MM.1S (cell line): ENCODE measurements at regions not wholly inside any gene's neighbourhood (a gene's known extent, or its start where the extent isn't known, plus 50 kb on each side); places are given as distances from the start of the nearest gene placed in this dataset.

Experiments used
- DNase-seq: peaks from one replicate; pipeline ENCODE4 v3.0.0-alpha.2; 2015
- H2AFZ ChIP-seq: fragments of 300-600 bp; sonication (generic); 2 replicates; pipeline ENCODE4 v1.6.0; 2016; ENCODE audit warnings: antibody characterized with exemption, low read length
- H3F3A ChIP-seq: fragments of 300-600 bp; sonication (generic); 2 replicates; pipeline ENCODE4 v1.6.1; 2016; ENCODE audit warnings: mild to moderate bottlenecking, antibody characterized with exemption, low read length, moderate library complexity, mixed read lengths; ENCODE audit not compliant: insufficient read depth
- H3K27ac ChIP-seq: fragments of 300-600 bp; sonication (generic); 2 replicates; pipeline ENCODE4 v1.5.1; 2016; ENCODE audit warnings: mild to moderate bottlenecking, low read length
- H3K27me3 ChIP-seq: fragments of 300-600 bp; sonication (generic); replicated peaks from 2 replicates; pipeline ENCODE4 v1.6.0; 2016; ENCODE audit warnings: low read length; ENCODE audit not compliant: insufficient read depth
- H3K36me3 ChIP-seq: fragments of 300-600 bp; sonication (generic); replicated peaks from 2 replicates; pipeline ENCODE4 v1.6.1; 2016; ENCODE audit warnings: mild to moderate bottlenecking, low read length, mixed read lengths; ENCODE audit not compliant: insufficient read depth
- H3K4me1 ChIP-seq: fragments of 300-600 bp; sonication (generic); 2 replicates; pipeline ENCODE4 v1.6.1; 2016; ENCODE audit warnings: low read length, mixed read lengths
- H3K4me2 ChIP-seq: fragments of 300-600 bp; sonication (generic); 2 replicates; pipeline ENCODE4 v1.6.0; 2016; ENCODE audit warnings: low read depth, low read length
- H3K4me3 ChIP-seq: fragments of 300-600 bp; sonication (generic); 2 replicates; pipeline ENCODE4 v1.5.1; 2016; ENCODE audit warnings: low read length, mixed read lengths
- H3K79me2 ChIP-seq: fragments of 300-600 bp; sonication (generic); 2 replicates; pipeline ENCODE4 v1.6.1; 2016; ENCODE audit warnings: mixed run types, low read length, mixed read lengths
- H3K9ac ChIP-seq: fragments of 300-600 bp; sonication (generic); 2 replicates; pipeline ENCODE4 v1.6.1; 2016; ENCODE audit warnings: low read length, mixed read lengths
- H3K9me2 ChIP-seq: fragments of 300-600 bp; sonication (generic); replicated peaks from 2 replicates; pipeline ENCODE4 v1.6.1; 2016; ENCODE audit warnings: mild to moderate bottlenecking, low read length, mixed read lengths; ENCODE audit not compliant: insufficient read depth
- H3K9me3 ChIP-seq: fragments of 300-600 bp; sonication (generic); replicated peaks from 2 replicates; pipeline ENCODE4 v1.6.1; 2016; ENCODE audit warnings: mild to moderate bottlenecking, low read length, mixed read lengths; ENCODE audit not compliant: insufficient read depth
- H4K20me1 ChIP-seq: fragments of 300-600 bp; sonication (generic); 2 replicates; pipeline ENCODE4 v1.6.1; 2016; ENCODE audit warnings: mild to moderate bottlenecking, low read length, moderate library complexity, mixed read lengths; ENCODE audit not compliant: insufficient read depth
- CTCF ChIP-seq: fragments of 300-600 bp; sonication (generic); IDR thresholded peaks from 2 replicates; pipeline ENCODE4 v1.5.1; 2016; ENCODE audit warnings: antibody characterized with exemption, low read length, mixed read lengths
- EZH2 ChIP-seq: fragments of 300-600 bp; sonication (generic); optimal IDR thresholded peaks from 2 replicates; pipeline ENCODE3; 2017; ENCODE audit warnings: low read depth, mild to moderate bottlenecking, antibody characterized with exemption, low read length, mixed read lengths
- EZH2phosphoT487 ChIP-seq: fragments of 300-600 bp; sonication (generic); IDR thresholded peaks from 2 replicates; pipeline ENCODE4 v1.6.1; 2018; ENCODE audit warnings: antibody characterized with exemption, low read length

- DNase-seq, result no peak
- Histone ChIP-seq H3K9me2 (no peaks in the 10 kb centered on the region), H3K9ac (no peak overlapping the region), H4K20me1 (no peaks in the 10 kb centered on the region), H3K9me3 (no peaks in the 10 kb centered on the region), H3K27me3 (no peaks in the 10 kb centered on the region), H3K4me1 (peaks cover 15% of the 10 kb centered on the region; the same call in 1 of the 2 replicates), H3F3A (no peaks in the 10 kb centered on the region), H2AFZ (no peak overlapping the region), H3K27ac (no peak overlapping the region), H3K4me2 (no peak overlapping the region), H3K36me3 (no peaks in the 10 kb centered on the region), H3K4me3 (no peak overlapping the region), H3K79me2 (peaks cover 95% of the 10 kb centered on the region)
- no peak for TF ChIP-seq CTCF
- no peak for TF ChIP-seq EZH2
- no peak for TF ChIP-seq EZH2phosphoT487
Measured at GRCh38 chr11:19352072-19352770, 111.5 kb upstream of the E2F8 start.

- no peaks in the 10 kb centered on the region for H3K9me3 ChIP-seq
- H3K79me2 ChIP-seq, result peaks cover 95% of the 10 kb centered on the region
- no peaks in the 10 kb centered on the region for H3K27me3 ChIP-seq
- no peak overlapping the region for H3K27ac ChIP-seq
- no peaks in the 10 kb centered on the region for H4K20me1 ChIP-seq
- DNase-seq, result no peak
- H3K9me2 ChIP-seq, result no peaks in the 10 kb centered on the region
- H2AFZ ChIP-seq, result no peak overlapping the region
- peaks cover 20% of the 10 kb centered on the region; the same call in 1 of the 2 replicates for H3K4me1 ChIP-seq
- no peak overlapping the region for H3K4me3 ChIP-seq
- H3K4me2 ChIP-seq, result no peak overlapping the region
- H3K36me3 ChIP-seq, result no peaks in the 10 kb centered on the region
- H3F3A ChIP-seq, result no peaks in the 10 kb centered on the region
- TF ChIP-seq CTCF (no peak), EZH2 (no peak), EZH2phosphoT487 (no peak)
- no peak overlapping the region for H3K9ac ChIP-seq
Measured at GRCh38 chr11:19351426-19351825, 110.7 kb upstream of the E2F8 start.

GRCh38 chr11:19350160-19350559 lies 109.4 kb upstream of the E2F8 start:
- Histone ChIP-seq H3K4me2 (no peak overlapping the region), H3F3A (peaks cover 12% of the 10 kb centered on the region), H3K4me3 (no peak overlapping the region), H3K27me3 (no peaks in the 10 kb centered on the region), H3K9me2 (no peaks in the 10 kb centered on the region), H2AFZ (no peak overlapping the region), H3K27ac (no peak overlapping the region), H3K4me1 (peaks cover 20% of the 10 kb centered on the region; the same call in 1 of the 2 replicates), H4K20me1 (no peaks in the 10 kb centered on the region), H3K9me3 (no peaks in the 10 kb centered on the region), H3K36me3 (no peaks in the 10 kb centered on the region), H3K9ac (no peak overlapping the region), H3K79me2 (peaks cover 91% of the 10 kb centered on the region)
- DNase-seq, result no peak
- TF ChIP-seq EZH2phosphoT487, result no peak
- TF ChIP-seq EZH2, result no peak
- no peak for TF ChIP-seq CTCF
